ENCODE measurements at regions not wholly inside any gene's neighbourhood (a gene's known extent, or its start where the extent isn't known, plus 50 kb on each side); places are given as distances from the start of the nearest gene placed in this dataset.

DNA sequence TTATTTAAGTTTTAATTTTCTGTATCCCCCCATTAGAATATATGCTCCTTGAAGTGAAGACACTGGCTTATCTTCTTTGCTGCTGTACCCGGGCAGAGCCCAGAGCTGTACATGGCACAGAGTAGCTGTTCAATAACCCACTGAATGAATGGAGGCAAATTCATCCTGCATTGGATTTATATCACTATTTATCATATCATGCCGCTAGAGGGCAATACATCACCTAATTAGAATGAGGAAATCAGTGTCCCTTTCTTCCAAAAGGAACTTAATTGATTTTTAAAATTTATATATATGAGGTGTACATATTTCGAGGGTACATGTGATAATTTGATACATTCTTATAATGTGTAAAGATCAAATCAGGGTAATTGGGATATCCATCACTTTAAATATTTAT lies 89.2 kb upstream of the TMEM260 start:
- Mint-ChIP-seq H3K9me3 (no peaks in the 10 kb centered on the region), H3K4me1 (peaks cover 0 to 13% (median 10%) of the 10 kb centered on the region in 7 donors), H3K4me3 (no peak overlapping the region), H3K27ac (no peak overlapping the region), H3K27me3 (peaks cover 0 to 6% (median 0%) of the 10 kb centered on the region in 5 donors), H3K36me3 (no peaks in the 10 kb centered on the region)
- ATAC-seq (peak; percentile 37), DNase-seq (peak in 5 of 9 donors; percentile 10 to 38 (median 26))
- Histone ChIP-seq H3K27ac (ENCODE audit: low read depth, low read length) (no peak overlapping the region), H3K4me3 (ENCODE audit: low read length) (no peak overlapping the region), H3K4me1 (ENCODE audit: control insufficient read depth in 2 of 2, insufficient read depth in 2 of 2, low read length in 2 of 2) (no peaks in the 10 kb centered on the region), H3K9me3 (ENCODE audit: control insufficient read depth in 2 of 3, low read length in 3 of 3) (no peaks in the 10 kb centered on the region), H3K36me3 (ENCODE audit: control insufficient read depth in 2 of 3, insufficient read depth in 3 of 3, low read length in 3 of 3) (no peaks in the 10 kb centered on the region), H3K27me3 (ENCODE audit: control insufficient read depth in 2 of 2, insufficient read depth in 2 of 2, low read length in 2 of 2) (no peaks in the 10 kb centered on the region)
- POLR2A ChIA-PET = interaction anchor here (0.7 kb wide), 1 partner anchor 1309 kb away, joined by 3 read pairs; no protein-coding TSS in a partner anchor
- intact Hi-C loops (cut with micrococcal nuclease) = loop anchor here (1.0 to 10.0 kb wide), 7 partner anchors 574 to 827 kb away; no protein-coding TSS in a partner anchor
- CTCF ChIA-PET = interaction anchor here (0.6 to 3.8 kb wide), 14 partner anchors 10 to 1942 kb away, joined by 3 to 22 read pairs (median 3); no protein-coding TSS in a partner anchor

DNA sequence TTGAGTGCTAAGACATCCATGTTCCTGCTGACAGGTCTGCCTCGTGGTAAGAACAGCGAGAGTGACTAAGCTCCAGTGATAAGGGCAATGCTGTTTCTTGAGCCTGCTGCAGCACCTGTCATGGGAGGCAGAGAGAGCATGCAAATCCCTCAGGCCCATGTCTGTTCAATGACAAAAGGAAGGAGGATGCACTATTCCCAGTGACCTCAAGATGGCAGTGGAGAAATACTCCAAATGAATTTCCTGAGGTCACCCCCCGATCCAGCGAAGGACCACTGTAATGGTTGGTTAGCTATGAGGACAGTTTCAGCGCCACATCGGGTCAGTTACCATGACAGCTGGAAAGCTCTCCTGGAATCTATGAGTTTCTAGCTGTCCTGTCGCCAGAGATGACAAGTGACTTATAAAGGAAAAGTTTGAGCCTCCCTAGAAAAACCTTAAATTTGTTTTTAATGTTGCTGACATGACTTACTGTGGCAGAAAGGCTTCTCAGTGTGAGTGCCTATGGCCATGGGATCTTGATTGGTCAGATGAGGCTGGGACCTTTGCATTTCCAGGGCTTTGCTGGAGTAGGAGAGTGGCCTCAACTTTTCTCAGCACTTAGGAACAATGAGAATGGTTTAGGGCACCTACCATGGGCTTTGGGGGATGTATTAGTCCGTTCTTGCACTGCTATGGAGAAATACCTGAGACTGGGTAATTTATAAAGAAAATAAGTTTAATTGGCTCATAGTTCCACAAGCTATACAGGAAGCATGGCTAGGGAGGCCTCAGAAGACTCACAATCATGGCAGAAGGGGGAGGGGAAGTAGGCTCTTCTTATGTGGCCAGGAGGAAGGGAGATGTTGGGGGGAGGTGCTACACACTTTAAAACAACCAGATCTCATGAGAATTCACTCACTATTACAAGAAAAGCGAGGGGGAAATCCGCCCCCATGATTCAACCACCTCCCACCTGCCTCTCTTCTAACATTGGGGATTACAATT lies 88.0 kb upstream of the TMEM260 start:
- no peaks in the 10 kb centered on the region for H3K27me3 ChIP-seq (ENCODE audit: control insufficient read depth in 2 of 2, insufficient read depth in 2 of 2, low read length in 2 of 2)
- Mint-ChIP-seq H3K27me3 (peaks cover 0 to 6% (median 0%) of the 10 kb centered on the region in 5 donors), H3K4me3 (peak overlapping the region in 6 of 10 donors; percentile 40 to 59 (median 48)), H3K4me1 (peaks cover 0 to 13% (median 10%) of the 10 kb centered on the region in 7 donors), H3K27ac (no peak overlapping the region), H3K9me3 (no peaks in the 10 kb centered on the region), H3K36me3 (no peaks in the 10 kb centered on the region)
- DNase-seq (peak in 5 of 9 donors; percentile 10 to 36 (median 21)), ATAC-seq (no peak)
- CTCF ChIA-PET = interaction anchor here (0.6 to 3.8 kb wide), 13 partner anchors 9 to 1582 kb away, joined by 3 to 22 read pairs (median 4); no protein-coding TSS in a partner anchor
- H3K4me3 ChIP-seq (ENCODE audit: low read length) = peak overlapping the region; percentile 22
- POLR2A ChIA-PET = interaction anchor here (0.6 kb wide), 1 partner anchor 11 kb away, joined by 5 read pairs; no protein-coding TSS in a partner anchor
- no peak overlapping the region for H3K27ac ChIP-seq (ENCODE audit: low read depth, low read length)
- no peaks in the 10 kb centered on the region for H3K9me3 ChIP-seq (ENCODE audit: control insufficient read depth in 2 of 3, low read length in 3 of 3)
- H3K36me3 ChIP-seq (ENCODE audit: control insufficient read depth in 2 of 3, insufficient read depth in 3 of 3, low read length in 3 of 3) = no peaks in the 10 kb centered on the region
- intact Hi-C loops (cut with micrococcal nuclease) = loop anchor here (1.0 to 10.0 kb wide), 5 partner anchors 573 to 826 kb away; no protein-coding TSS in a partner anchor
- H3K4me1 ChIP-seq (ENCODE audit: control insufficient read depth in 2 of 2, insufficient read depth in 2 of 2, low read length in 2 of 2) = no peaks in the 10 kb centered on the region

DNA sequence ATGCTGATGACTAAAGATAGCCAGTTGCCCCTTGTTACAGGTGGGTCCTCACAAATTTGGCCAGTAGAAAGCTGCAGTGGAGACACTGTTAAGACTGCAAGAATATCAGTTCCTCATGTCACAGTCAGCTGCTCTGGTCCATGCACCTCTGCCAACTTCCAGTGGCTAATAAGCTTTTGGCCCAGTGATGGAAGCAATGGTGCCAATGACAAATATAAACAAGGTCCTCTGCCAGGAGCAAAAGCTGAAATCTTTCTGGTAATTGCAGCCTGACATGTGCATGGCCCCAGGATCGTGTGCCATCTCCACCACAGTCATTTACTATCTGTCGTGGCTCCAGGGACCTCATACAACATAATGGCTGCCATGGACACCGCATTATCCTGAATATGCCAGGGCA lies 85.4 kb upstream of the TMEM260 start:
- Mint-ChIP-seq H3K27me3 (no peaks in the 10 kb centered on the region), H3K9me3 (no peaks in the 10 kb centered on the region), H3K36me3 (no peaks in the 10 kb centered on the region), H3K4me1 (peaks cover 0 to 13% (median 10%) of the 10 kb centered on the region in 7 donors), H3K27ac (no peak overlapping the region), H3K4me3 (no peak overlapping the region)
- DNase-seq (no peak), ATAC-seq (no peak)
- ChIA-PET POLR2A (no interaction called here), CTCF (interaction anchor here (0.8 kb wide), 2 partner anchors 10 to 38 kb away, joined by 3 read pairs; no protein-coding TSS in a partner anchor)
- H3K9me3 ChIP-seq (ENCODE audit: control insufficient read depth in 2 of 3, low read length in 3 of 3) = no peaks in the 10 kb centered on the region
- H3K4me3 ChIP-seq (ENCODE audit: low read length) = no peak overlapping the region
- no peaks in the 10 kb centered on the region for H3K4me1 ChIP-seq (ENCODE audit: control insufficient read depth in 2 of 2, insufficient read depth in 2 of 2, low read length in 2 of 2)
- no peaks in the 10 kb centered on the region for H3K27me3 ChIP-seq (ENCODE audit: control insufficient read depth in 2 of 2, insufficient read depth in 2 of 2, low read length in 2 of 2)
- no peaks in the 10 kb centered on the region for H3K36me3 ChIP-seq (ENCODE audit: control insufficient read depth in 2 of 3, insufficient read depth in 3 of 3, low read length in 3 of 3)
- H3K27ac ChIP-seq (ENCODE audit: low read depth, low read length) = no peak overlapping the region
- intact Hi-C loops (cut with micrococcal nuclease) = loop anchor here (5.0 to 10.0 kb wide), 3 partner anchors 571 to 691 kb away; no protein-coding TSS in a partner anchor

DNA sequence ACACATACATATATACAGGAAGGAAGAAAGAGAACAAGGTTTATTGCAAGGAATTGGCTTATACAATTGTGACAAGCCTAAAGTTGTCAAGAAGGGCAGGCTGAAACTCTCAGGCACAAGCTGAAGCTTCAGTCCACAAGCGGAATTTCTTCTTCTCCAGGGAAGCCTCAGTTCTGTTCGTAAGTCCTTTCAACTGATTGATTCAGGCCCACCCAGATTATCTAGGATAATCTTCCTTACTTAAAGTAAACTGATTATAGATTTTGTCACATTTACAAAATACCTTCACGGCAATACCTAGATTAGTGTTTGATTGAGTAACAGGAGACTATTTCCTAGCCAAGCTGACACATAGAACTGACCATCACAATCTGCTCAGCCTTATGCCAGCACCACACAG lies 81.5 kb upstream of the TMEM260 start:
- no peak overlapping the region for H3K4me3 ChIP-seq (ENCODE audit: low read length)
- H3K27ac Mint-ChIP-seq = no peak overlapping the region
- peaks cover 0 to 6% (median 0%) of the 10 kb centered on the region in 5 donors for H3K27me3 Mint-ChIP-seq
- H3K36me3 ChIP-seq (ENCODE audit: control insufficient read depth in 2 of 3, insufficient read depth in 3 of 3, low read length in 3 of 3) = no peaks in the 10 kb centered on the region
- intact Hi-C loops (cut with micrococcal nuclease) = loop anchor here (10.0 kb wide), 2 partner anchors 567 to 687 kb away; no protein-coding TSS in a partner anchor
- no peaks in the 10 kb centered on the region for H3K9me3 ChIP-seq (ENCODE audit: control insufficient read depth in 2 of 3, low read length in 3 of 3)
- H3K27me3 ChIP-seq (ENCODE audit: control insufficient read depth in 2 of 2, insufficient read depth in 2 of 2, low read length in 2 of 2) = no peaks in the 10 kb centered on the region
- H3K4me1 ChIP-seq (ENCODE audit: control insufficient read depth in 2 of 2, insufficient read depth in 2 of 2, low read length in 2 of 2) = no peaks in the 10 kb centered on the region
- no peaks in the 10 kb centered on the region for H3K9me3 Mint-ChIP-seq
- ChIA-PET CTCF (interaction anchor here (0.6 kb wide), 1 partner anchor 1014 kb away, joined by 3 read pairs; no protein-coding TSS in a partner anchor), POLR2A (no interaction called here)
- DNase-seq = no peak
- ATAC-seq = no peak
- H3K4me1 Mint-ChIP-seq = peaks cover 0 to 4% (median 0%) of the 10 kb centered on the region in 7 donors
- H3K27ac ChIP-seq (ENCODE audit: low read depth, low read length) = no peak overlapping the region
- no peaks in the 10 kb centered on the region for H3K36me3 Mint-ChIP-seq
- no peak overlapping the region for H3K4me3 Mint-ChIP-seq

DNA sequence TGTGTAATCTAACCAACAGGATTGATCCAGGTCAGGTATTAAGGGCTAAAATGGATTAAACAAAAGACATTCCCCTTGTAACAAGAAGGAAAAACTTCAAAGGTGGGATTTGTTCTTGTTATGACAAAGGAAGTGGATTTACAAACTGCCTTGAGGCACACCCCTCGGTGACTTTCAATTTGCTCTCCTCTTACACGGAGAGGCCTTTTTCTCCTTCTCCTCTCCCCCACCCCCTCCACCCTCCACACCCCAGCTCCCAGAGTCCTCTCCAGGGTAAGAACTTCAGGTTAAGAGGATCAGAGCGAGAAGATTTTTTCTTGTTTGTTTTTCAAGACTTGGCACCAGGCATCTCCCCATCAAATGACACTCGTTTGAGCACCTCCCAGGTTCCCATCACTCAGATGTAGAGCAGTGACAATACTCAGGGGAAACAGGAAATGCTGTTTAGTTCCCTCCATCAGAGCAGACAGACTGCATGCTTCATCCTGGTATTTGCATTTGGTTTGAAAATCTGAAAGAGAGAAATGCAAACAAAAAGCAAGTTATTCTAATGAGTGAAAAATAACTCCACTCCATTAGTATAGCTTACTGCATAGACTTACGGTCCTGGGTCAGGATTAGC lies 77.6 kb upstream of the TMEM260 start:
- H3K27ac ChIP-seq (ENCODE audit: low read depth, low read length) = no peak overlapping the region
- Mint-ChIP-seq H3K36me3 (no peaks in the 10 kb centered on the region), H3K27me3 (peaks cover 11 to 23% (median 13%) of the 10 kb centered on the region in 5 donors), H3K4me1 (peaks cover 0 to 4% (median 0%) of the 10 kb centered on the region in 7 donors), H3K9me3 (no peaks in the 10 kb centered on the region), H3K4me3 (no peak overlapping the region), H3K27ac (peak overlapping the region in 1 of 9 donors; percentile 1)
- DNase-seq (no peak), ATAC-seq (no peak)
- POLR2A ChIA-PET = interaction anchor here (0.7 kb wide), 1 partner anchor 10 kb away, joined by 5 read pairs; no protein-coding TSS in a partner anchor
- H3K27me3 ChIP-seq (ENCODE audit: control insufficient read depth in 2 of 2, insufficient read depth in 2 of 2, low read length in 2 of 2) = no peaks in the 10 kb centered on the region
- H3K4me3 ChIP-seq (ENCODE audit: low read length) = no peak overlapping the region
- no peaks in the 10 kb centered on the region for H3K36me3 ChIP-seq (ENCODE audit: control insufficient read depth in 2 of 3, insufficient read depth in 3 of 3, low read length in 3 of 3)
- intact Hi-C loops (cut with micrococcal nuclease) = no loop called here
- no peaks in the 10 kb centered on the region for H3K4me1 ChIP-seq (ENCODE audit: control insufficient read depth in 2 of 2, insufficient read depth in 2 of 2, low read length in 2 of 2)
- no peaks in the 10 kb centered on the region for H3K9me3 ChIP-seq (ENCODE audit: control insufficient read depth in 2 of 3, low read length in 3 of 3)
- CTCF ChIA-PET = no interaction called here

DNA sequence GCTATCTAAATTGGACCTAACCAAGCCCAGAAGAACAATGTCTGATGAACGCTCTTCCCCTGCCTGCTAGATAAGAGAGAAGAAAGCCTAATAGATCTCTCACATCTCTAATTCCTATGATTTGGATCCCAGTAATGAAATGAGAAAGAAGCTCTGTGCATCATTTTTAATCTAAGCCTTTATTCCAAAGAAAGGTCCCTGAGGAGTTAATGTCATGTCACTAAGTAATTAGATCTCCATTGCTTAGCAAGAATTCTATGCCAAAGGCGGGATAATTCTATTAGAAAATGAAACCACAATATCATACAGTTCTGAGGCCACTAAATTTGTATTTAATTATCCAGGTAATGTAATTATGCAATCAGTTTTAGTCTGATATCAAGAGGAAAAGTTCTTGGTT lies 74.2 kb upstream of the TMEM260 start:
- H3K36me3 ChIP-seq (ENCODE audit: control insufficient read depth in 2 of 3, insufficient read depth in 3 of 3, low read length in 3 of 3) = no peaks in the 10 kb centered on the region
- Mint-ChIP-seq H3K36me3 (no peaks in the 10 kb centered on the region), H3K27me3 (peaks cover 13 to 29% (median 17%) of the 10 kb centered on the region in 5 donors)

More for the DNA sequence above, 74.2 kb upstream of the TMEM260 start:
- H3K27ac ChIP-seq (ENCODE audit: low read depth, low read length) = no peak overlapping the region
- DNase-seq = no peak
- intact Hi-C loops (cut with micrococcal nuclease) = no loop called here
- no peak overlapping the region for H3K4me3 ChIP-seq (ENCODE audit: low read length)
- ChIA-PET CTCF (no interaction called here), POLR2A (no interaction called here)
- peaks cover 0 to 4% (median 0%) of the 10 kb centered on the region in 7 donors for H3K4me1 Mint-ChIP-seq
- H3K9me3 ChIP-seq (ENCODE audit: control insufficient read depth in 2 of 3, low read length in 3 of 3) = no peaks in the 10 kb centered on the region
- no peak overlapping the region for H3K4me3 Mint-ChIP-seq
- no peaks in the 10 kb centered on the region for H3K27me3 ChIP-seq (ENCODE audit: control insufficient read depth in 2 of 2, insufficient read depth in 2 of 2, low read length in 2 of 2)
- H3K27ac Mint-ChIP-seq = no peak overlapping the region
- H3K9me3 Mint-ChIP-seq = no peaks in the 10 kb centered on the region
- ATAC-seq = no peak
- H3K4me1 ChIP-seq (ENCODE audit: control insufficient read depth in 2 of 2, insufficient read depth in 2 of 2, low read length in 2 of 2) = no peaks in the 10 kb centered on the region
